ENCODE measurements at regions not wholly inside any gene's neighbourhood (a gene's known extent, or its start where the extent isn't known, plus 50 kb on each side); places are given as distances from the start of the nearest gene placed in this dataset.
"Not testable (repeated sequence)": the region's sequence is repeated elsewhere in the genome, so short reads cannot be mapped to it uniquely, and the experiment has no call there.

DNA sequence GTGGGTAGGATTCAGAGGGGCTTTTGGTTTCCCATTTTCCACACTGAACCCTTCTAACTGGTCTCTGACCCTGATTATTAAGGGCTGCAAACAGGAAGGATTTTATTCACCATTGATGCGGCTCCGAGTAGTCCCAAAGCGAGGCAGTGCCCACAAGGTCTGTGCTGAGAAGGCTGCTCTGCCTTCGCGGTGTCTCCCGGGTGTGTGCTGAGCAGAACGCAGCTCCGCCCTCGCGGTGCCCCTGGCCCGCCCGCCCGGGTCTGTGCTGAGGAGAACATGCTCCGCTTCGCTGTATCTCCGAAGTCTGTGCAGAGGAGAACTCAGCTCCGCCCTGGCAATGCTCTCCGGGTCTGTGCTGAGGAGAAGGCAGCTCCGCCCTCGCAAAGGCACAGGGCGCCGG is 530.7 kb downstream of the FOXD4L4 start:
- H3K9ac ChIP-seq (ENCODE audit: low read length), result peak overlapping the region; percentile 52; the same call in 1 of the 2 replicates
- not testable (repeated sequence) for H3K36me3 ChIP-seq (ENCODE audit: insufficient read depth, low read length); H3K4me1 ChIP-seq (ENCODE audit: low read length); H3K79me2 ChIP-seq (ENCODE audit: low read length); H3K27me3 ChIP-seq (ENCODE audit: low read length); H4K20me1 ChIP-seq (ENCODE audit: insufficient read depth, low read depth, low read length); H3K9me2 ChIP-seq (replicated peaks; ENCODE audit: insufficient read depth, low read length); H2AFZ ChIP-seq (ENCODE audit: low read length); H3K9me3 ChIP-seq (ENCODE audit: low read length)
- peak; percentile 61 for DNase-seq
- 0 out of 2 replicates have a peak overlapping the region, but pooled peaks have one; percentile 43 for H3K4me3 ChIP-seq (ENCODE audit: low read length)
- H3K4me2 ChIP-seq (ENCODE audit: low read depth, low read length, poor library complexity, severe bottlenecking), result peak overlapping the region; percentile 48
- peak overlapping the region; percentile 80 for H3K27ac ChIP-seq (ENCODE audit: low read length)

DNA sequence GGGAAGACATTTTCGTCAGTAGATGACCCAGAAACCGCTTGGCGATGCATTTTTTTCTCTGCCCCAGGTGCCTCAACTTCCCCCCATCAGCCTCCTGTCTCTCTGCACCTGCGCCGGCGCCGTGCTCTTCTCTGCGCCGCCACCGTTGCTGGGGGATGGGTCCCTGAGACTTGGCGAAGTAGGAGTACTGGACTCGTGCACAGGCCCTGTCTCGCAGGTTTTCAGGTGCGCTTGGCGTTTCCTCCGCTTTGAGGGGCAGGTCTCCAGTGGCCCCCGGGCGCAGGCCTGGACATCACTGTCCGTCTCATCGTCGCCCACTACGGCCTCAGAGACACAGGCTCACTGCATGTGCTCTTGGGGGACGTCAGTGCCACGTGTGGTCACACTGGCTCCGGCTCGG is 532.1 kb downstream of the FOXD4L4 start:
- H3K9me3 ChIP-seq (ENCODE audit: low read length); H3K79me2 ChIP-seq (ENCODE audit: low read length); DNase-seq; H4K20me1 ChIP-seq (ENCODE audit: insufficient read depth, low read depth, low read length); H3K4me2 ChIP-seq (ENCODE audit: low read depth, low read length, poor library complexity, severe bottlenecking); H3K9ac ChIP-seq (ENCODE audit: low read length); H2AFZ ChIP-seq (ENCODE audit: low read length); H3K36me3 ChIP-seq (ENCODE audit: insufficient read depth, low read length); H3K9me2 ChIP-seq (replicated peaks; ENCODE audit: insufficient read depth, low read length); H3K4me1 ChIP-seq (ENCODE audit: low read length); H3K4me3 ChIP-seq (ENCODE audit: low read length); H3K27me3 ChIP-seq (ENCODE audit: low read length); H3K27ac ChIP-seq (ENCODE audit: low read length): not testable (repeated sequence)

DNA sequence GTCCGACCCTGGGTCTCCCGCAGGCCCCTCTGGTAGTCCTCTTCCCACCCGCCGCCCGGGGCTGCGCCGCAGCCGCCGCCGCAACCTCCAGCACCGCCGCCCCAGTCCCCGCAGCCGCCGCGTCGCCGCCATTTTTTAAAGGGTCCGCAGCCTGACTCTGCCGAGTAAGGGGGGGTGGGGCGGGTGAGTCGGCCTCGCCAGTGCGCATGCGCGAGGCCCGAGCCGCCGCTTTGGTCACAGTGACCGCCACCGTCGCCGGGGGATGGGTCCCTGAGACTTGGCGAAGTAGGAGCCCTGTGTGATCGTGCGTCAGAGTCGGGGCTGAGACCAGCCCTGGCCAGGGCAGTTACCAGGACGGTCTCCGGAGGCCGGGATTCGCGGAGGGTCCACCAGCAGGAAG is 532.8 kb downstream of the FOXD4L4 start:
- not testable (repeated sequence) for H2AFZ ChIP-seq (ENCODE audit: low read length); H3K79me2 ChIP-seq (ENCODE audit: low read length); H3K36me3 ChIP-seq (ENCODE audit: insufficient read depth, low read length); H3K27ac ChIP-seq (ENCODE audit: low read length); H3K9me3 ChIP-seq (ENCODE audit: low read length); H4K20me1 ChIP-seq (ENCODE audit: insufficient read depth, low read depth, low read length); H3K4me1 ChIP-seq (ENCODE audit: low read length); DNase-seq; H3K4me2 ChIP-seq (ENCODE audit: low read depth, low read length, poor library complexity, severe bottlenecking); H3K27me3 ChIP-seq (ENCODE audit: low read length); H3K9me2 ChIP-seq (replicated peaks; ENCODE audit: insufficient read depth, low read length)
- H3K4me3 ChIP-seq (ENCODE audit: low read length), result peak overlapping the region; percentile 66; the same call in 1 of the 2 replicates
- peak overlapping the region; percentile 68; the same call in 1 of the 2 replicates for H3K9ac ChIP-seq (ENCODE audit: low read length)

DNA sequence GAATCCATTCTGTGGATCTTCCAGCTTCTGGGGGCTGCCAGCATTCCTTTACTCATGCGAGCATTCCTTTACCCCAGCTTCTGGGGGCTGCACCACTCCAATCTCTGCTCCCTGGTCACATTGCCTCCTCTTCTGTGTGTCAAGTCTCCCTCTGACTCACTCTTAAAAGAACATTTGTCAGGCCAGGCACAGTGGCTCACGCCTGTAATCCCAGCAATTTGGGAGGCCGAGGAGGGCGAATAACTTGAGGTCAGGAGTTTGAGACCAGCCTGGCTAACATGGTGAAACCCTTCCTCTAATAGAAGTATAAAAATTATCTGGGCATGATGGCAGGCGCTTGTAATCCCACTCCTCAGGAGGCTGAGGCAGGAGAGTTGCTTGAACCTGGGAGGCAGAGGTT is 541.9 kb downstream of the FOXD4L4 start:
- H3K36me3 ChIP-seq (ENCODE audit: insufficient read depth, low read length); H3K27me3 ChIP-seq (ENCODE audit: low read length); H3K9ac ChIP-seq (ENCODE audit: low read length); H3K79me2 ChIP-seq (ENCODE audit: low read length); H2AFZ ChIP-seq (ENCODE audit: low read length); H4K20me1 ChIP-seq (ENCODE audit: insufficient read depth, low read depth, low read length); DNase-seq; H3K9me2 ChIP-seq (replicated peaks; ENCODE audit: insufficient read depth, low read length); H3K9me3 ChIP-seq (ENCODE audit: low read length); H3K4me2 ChIP-seq (ENCODE audit: low read depth, low read length, poor library complexity, severe bottlenecking); H3K4me1 ChIP-seq (ENCODE audit: low read length); H3K4me3 ChIP-seq (ENCODE audit: low read length); H3K27ac ChIP-seq (ENCODE audit: low read length): not testable (repeated sequence)
